ENCODE measurements at regions not wholly inside any gene's neighbourhood (a gene's known extent, or its start where the extent isn't known, plus 50 kb on each side); places are given as distances from the start of the nearest gene placed in this dataset.
"Not testable (repeated sequence)": the region's sequence is repeated elsewhere in the genome, so short reads cannot be mapped to it uniquely, and the experiment has no call there.

DNA sequence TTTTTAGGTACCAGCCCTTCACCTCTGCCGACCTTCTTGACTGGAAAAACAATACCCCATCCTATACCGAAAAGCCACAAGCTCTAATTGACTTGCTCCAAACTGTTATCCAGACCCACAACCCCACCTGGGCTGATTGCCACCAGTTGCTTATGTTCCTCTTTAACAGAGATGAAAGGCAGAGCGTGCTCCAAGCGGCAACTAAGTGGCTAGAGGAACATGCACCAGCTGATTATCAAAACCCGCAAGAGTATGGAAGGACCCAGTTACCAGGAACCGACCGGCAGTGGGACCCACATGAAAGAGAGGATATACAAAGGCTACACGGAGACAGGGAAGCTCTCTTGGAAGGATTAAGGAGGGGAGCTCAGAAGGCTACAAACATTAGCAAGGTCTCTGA lies 86.1 kb upstream of the TANC1 start:
- H3K27me3 Mint-ChIP-seq (ENCODE audit: unreplicated experiment), result peaks cover 14% of the 10 kb centered on the region
- DNase-seq (ENCODE audit: extremely low spot score, unreplicated experiment), result no peak
- TF ChIP-seq, protein P1, sequence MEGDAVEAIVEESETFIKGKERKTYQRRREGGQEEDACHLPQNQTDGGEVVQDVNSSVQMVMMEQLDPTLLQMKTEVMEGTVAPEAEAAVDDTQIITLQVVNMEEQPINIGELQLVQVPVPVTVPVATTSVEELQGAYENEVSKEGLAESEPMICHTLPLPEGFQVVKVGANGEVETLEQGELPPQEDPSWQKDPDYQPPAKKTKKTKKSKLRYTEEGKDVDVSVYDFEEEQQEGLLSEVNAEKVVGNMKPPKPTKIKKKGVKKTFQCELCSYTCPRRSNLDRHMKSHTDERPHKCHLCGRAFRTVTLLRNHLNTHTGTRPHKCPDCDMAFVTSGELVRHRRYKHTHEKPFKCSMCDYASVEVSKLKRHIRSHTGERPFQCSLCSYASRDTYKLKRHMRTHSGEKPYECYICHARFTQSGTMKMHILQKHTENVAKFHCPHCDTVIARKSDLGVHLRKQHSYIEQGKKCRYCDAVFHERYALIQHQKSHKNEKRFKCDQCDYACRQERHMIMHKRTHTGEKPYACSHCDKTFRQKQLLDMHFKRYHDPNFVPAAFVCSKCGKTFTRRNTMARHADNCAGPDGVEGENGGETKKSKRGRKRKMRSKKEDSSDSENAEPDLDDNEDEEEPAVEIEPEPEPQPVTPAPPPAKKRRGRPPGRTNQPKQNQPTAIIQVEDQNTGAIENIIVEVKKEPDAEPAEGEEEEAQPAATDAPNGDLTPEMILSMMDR (IDR thresholded peaks at IDR 0.05), result no peak
- no peak overlapping the region for H3K4me3 Mint-ChIP-seq (ENCODE audit: unreplicated experiment)
- peaks cover 2% of the 10 kb centered on the region for H3K4me1 Mint-ChIP-seq (ENCODE audit: unreplicated experiment)
- no peak overlapping the region for H3K27ac Mint-ChIP-seq (ENCODE audit: unreplicated experiment)
- no peaks in the 10 kb centered on the region for H3K9me3 Mint-ChIP-seq (ENCODE audit: unreplicated experiment)
- no peaks in the 10 kb centered on the region for H3K36me3 Mint-ChIP-seq (ENCODE audit: unreplicated experiment)

DNA sequence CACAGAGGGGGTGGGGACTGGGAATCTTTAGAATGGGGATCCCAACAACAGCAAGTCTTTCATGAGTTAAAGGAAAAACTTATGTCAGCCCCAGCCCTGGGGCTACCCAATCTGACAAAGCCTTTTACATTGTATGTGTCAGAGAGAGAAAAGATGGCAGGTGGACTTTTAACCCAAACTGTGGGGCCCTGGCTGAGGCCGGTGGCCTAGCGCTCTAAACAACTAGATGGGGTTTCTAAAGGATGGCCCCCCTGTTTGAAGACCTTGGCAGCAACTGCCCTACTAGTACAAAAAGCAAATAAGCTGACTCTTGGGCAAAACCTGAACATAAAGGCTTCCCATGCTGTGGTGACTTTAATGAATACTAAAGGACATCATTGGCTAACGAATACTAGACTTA lies 83.9 kb upstream of the TANC1 start:
- H3K4me3 Mint-ChIP-seq (ENCODE audit: unreplicated experiment); H3K36me3 Mint-ChIP-seq (ENCODE audit: unreplicated experiment); DNase-seq (ENCODE audit: extremely low spot score, unreplicated experiment); H3K27ac Mint-ChIP-seq (ENCODE audit: unreplicated experiment); H3K4me1 Mint-ChIP-seq (ENCODE audit: unreplicated experiment); H3K9me3 Mint-ChIP-seq (ENCODE audit: unreplicated experiment): not testable (repeated sequence)
- H3K27me3 Mint-ChIP-seq (ENCODE audit: unreplicated experiment), result peaks cover 12% of the 10 kb centered on the region

DNA sequence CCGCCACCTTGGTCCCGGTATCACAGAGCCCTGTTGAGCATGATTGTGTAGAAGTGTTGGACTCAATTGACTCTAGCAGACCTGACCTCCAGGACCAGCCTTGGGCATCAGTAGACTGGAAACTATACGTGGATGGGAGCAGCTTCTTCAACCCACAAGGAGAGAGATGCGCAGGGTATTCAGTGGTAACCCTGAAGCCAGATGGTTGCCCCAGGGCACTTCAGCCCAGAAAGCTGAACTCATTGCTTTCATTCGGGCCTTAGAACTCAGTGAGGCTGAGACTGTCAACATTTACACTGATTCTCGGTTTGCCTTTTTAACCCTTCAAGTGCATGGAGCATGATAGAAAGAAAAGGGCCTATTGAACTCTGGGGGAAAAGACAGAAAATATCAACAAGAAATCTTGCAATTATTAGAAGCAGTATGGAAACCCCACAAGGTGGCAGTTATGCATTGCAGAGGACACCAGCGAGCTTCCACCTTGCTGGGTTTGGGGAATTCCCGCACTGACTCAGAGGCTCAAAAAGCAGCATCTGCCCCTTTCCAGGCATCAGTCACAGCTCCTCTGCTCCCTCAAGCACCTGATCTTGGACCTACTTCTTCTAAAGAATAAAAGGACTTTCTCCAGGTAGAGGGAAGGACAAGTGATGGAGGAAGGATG lies 83.3 kb upstream of the TANC1 start:
- H3K4me1 Mint-ChIP-seq (ENCODE audit: unreplicated experiment); H3K4me3 Mint-ChIP-seq (ENCODE audit: unreplicated experiment); DNase-seq (ENCODE audit: extremely low spot score, unreplicated experiment); H3K27ac Mint-ChIP-seq (ENCODE audit: unreplicated experiment); H3K9me3 Mint-ChIP-seq (ENCODE audit: unreplicated experiment); H3K36me3 Mint-ChIP-seq (ENCODE audit: unreplicated experiment): not testable (repeated sequence)
- H3K27me3 Mint-ChIP-seq (ENCODE audit: unreplicated experiment), result peaks cover 12% of the 10 kb centered on the region

DNA sequence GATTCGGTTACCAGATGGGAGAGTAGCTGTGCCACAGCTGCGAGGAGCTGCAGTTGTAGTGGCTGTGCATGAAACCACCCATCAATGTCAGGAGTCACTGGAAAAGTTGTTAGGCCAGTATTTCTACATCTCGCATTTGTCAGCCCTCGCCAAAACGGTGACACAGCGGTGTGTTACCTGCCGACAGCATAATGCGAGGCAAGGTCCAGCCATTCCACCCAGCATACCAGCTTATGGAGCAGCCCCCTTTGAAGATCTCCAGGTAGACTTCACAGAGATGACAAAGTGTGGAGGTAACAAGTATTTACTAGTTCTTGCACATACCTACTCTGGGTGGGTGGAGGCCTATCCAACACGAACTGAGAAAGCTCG lies 82.8 kb upstream of the TANC1 start:
- not testable (repeated sequence) for H3K27ac Mint-ChIP-seq (ENCODE audit: unreplicated experiment); H3K36me3 Mint-ChIP-seq (ENCODE audit: unreplicated experiment); DNase-seq (ENCODE audit: extremely low spot score, unreplicated experiment); H3K4me1 Mint-ChIP-seq (ENCODE audit: unreplicated experiment); H3K9me3 Mint-ChIP-seq (ENCODE audit: unreplicated experiment); H3K4me3 Mint-ChIP-seq (ENCODE audit: unreplicated experiment)
- H3K27me3 Mint-ChIP-seq (ENCODE audit: unreplicated experiment), result peaks cover 12% of the 10 kb centered on the region

DNA sequence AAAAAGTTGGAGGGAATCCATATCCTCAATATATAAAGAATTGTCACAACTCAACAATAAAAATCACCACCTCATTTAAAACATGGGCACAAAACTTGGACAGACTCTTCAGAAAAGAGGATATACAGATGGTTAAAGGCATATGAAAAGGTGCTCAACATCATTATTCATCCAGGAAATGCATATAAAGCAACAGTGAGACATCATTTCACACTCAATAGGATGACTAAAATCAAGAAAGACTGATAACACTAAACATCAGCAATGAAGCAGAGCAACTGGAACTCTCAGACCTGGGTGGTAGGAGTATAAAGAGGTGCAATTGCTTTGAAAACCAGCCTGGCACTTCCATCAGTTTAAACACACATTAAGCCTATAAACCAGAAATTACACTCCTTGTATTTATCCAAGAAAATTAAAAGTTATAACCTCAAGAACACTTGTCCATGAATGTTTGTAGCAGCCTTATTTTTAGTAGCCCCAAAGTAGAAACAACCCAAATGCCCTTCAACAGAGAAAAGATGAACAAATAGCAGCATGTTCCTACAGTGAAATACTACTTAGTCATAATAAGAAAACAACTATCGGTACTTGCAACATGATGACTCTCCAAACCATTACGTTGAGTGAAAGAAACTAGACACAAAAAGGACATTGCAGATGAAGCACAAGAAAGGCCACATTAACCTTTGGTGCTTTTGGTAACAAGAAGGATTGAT lies 79.1 kb upstream of the TANC1 start:
- Mint-ChIP-seq H3K27ac (ENCODE audit: unreplicated experiment) (no peak overlapping the region), H3K36me3 (ENCODE audit: unreplicated experiment) (no peaks in the 10 kb centered on the region), H3K4me1 (ENCODE audit: unreplicated experiment) (peaks cover 14% of the 10 kb centered on the region), H3K9me3 (ENCODE audit: unreplicated experiment) (no peaks in the 10 kb centered on the region), H3K27me3 (ENCODE audit: unreplicated experiment) (no peaks in the 10 kb centered on the region), H3K4me3 (ENCODE audit: unreplicated experiment) (no peak overlapping the region)
- no peak for DNase-seq (ENCODE audit: extremely low spot score, unreplicated experiment)
- TF ChIP-seq, protein P1 (IDR thresholded peaks at IDR 0.05), result no peak

DNA sequence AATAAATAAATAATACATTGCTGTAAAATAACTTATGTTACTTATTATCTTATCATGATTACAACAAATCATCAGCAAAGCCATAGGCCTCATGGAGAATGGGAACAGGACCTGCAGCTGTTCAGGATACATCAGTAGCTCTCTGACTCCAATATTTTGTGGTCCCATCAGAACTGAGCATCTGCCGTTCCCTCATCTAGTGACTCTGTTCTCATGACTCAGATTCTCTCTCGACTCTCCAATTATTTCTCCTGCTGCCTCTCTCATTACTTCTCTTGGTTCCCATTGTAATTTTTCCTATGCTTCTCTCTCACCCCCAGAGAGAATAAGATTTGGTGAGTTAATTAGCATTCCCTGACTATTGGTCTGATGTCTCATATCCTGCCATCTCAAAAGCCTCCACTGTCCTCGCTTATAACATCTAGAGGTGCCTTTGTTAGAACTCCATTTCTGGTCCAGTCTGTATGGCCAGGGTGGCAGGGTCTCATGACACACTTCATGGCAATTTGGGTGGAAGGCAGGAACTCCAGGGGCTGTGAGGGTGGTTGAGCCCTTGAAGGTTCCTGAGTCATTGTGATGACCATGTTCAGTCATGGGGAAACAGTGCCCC lies 78.0 kb upstream of the TANC1 start:
- Mint-ChIP-seq H3K4me3 (ENCODE audit: unreplicated experiment) (no peak overlapping the region), H3K27ac (ENCODE audit: unreplicated experiment) (no peak overlapping the region), H3K4me1 (ENCODE audit: unreplicated experiment) (peaks cover 12% of the 10 kb centered on the region), H3K27me3 (ENCODE audit: unreplicated experiment) (no peaks in the 10 kb centered on the region), H3K36me3 (ENCODE audit: unreplicated experiment) (no peaks in the 10 kb centered on the region), H3K9me3 (ENCODE audit: unreplicated experiment) (no peaks in the 10 kb centered on the region)
- no peak for DNase-seq (ENCODE audit: extremely low spot score, unreplicated experiment)
- TF ChIP-seq, protein P1 (IDR thresholded peaks at IDR 0.05), result no peak
